DND-41 (cell line): ENCODE measurements at regions not wholly inside any gene's neighbourhood (a gene's known extent, or its start where the extent isn't known, plus 50 kb on each side); places are given as distances from the start of the nearest gene placed in this dataset.

Source experiments
- ATAC-seq: fragments of 200-7000 bp; cut with Tn5 transposase; 3 replicates; pipeline ENCODE4 v1.9.1; 2021; ENCODE audit warnings: low read depth; ENCODE audit not compliant: insufficient read depth
- DNase-seq: peaks from one replicate; pipeline ENCODE4 v3.0.0-alpha.2; 2020
- H2AFZ ChIP-seq: 2 replicates; pipeline ENCODE4 v1.6.0; 2012; ENCODE audit warnings: low read depth, low read length
- H3K27ac ChIP-seq: 2 replicates; pipeline ENCODE4 v1.5.1; 2012; ENCODE audit warnings: low read length, inconsistent platforms
- H3K27me3 ChIP-seq: fragments of 200-600 bp; sonication (generic); 2 replicates; pipeline ENCODE4 v1.6.0; 2012; ENCODE audit warnings: low read length, mild to moderate bottlenecking, inconsistent platforms; ENCODE audit not compliant: insufficient read depth, poor library complexity
- H3K36me3 ChIP-seq: 2 replicates; pipeline ENCODE4 v1.5.1; 2012; ENCODE audit warnings: low read length, inconsistent platforms; ENCODE audit not compliant: insufficient read depth
- H3K4me1 ChIP-seq: 2 replicates; pipeline ENCODE4 v1.5.1; 2012; ENCODE audit warnings: mild to moderate bottlenecking, low read length; ENCODE audit not compliant: insufficient read depth
- H3K4me2 ChIP-seq: 2 replicates; pipeline ENCODE4 v1.6.0; 2012; ENCODE audit warnings: mild to moderate bottlenecking, moderate library complexity, low read length, inconsistent platforms; ENCODE audit not compliant: insufficient read depth
- H3K4me3 ChIP-seq, 2 experiments: fragments of 200-600 bp in 1 of 2; shearing (Covaris generic) in 1 of 2; 2 replicates each; pipeline ENCODE4 v1.5.1; 2012 to 2016; ENCODE audit warnings: inconsistent platforms in 2 of 2, low read length in 2 of 2, mild to moderate bottlenecking in 2 of 2, low read depth in 1 of 2, moderate library complexity in 1 of 2
- H3K79me2 ChIP-seq: 2 replicates; pipeline ENCODE4 v1.6.0; 2012; ENCODE audit warnings: low read length, inconsistent platforms; ENCODE audit not compliant: insufficient read depth
- H3K9ac ChIP-seq: 2 replicates; pipeline ENCODE4 v1.6.0; 2012; ENCODE audit warnings: low read depth, mild to moderate bottlenecking, inconsistent platforms, low read length, moderate library complexity
- H3K9me3 ChIP-seq: 2 replicates; pipeline ENCODE4 v1.5.1; 2012; ENCODE audit warnings: low read length, moderate library complexity, mild to moderate bottlenecking, inconsistent platforms; ENCODE audit not compliant: insufficient read depth, severe bottlenecking
- H4K20me1 ChIP-seq: 2 replicates; pipeline ENCODE4 v1.6.0; 2012; ENCODE audit warnings: low read length; ENCODE audit not compliant: insufficient read depth
- EZH2 ChIP-seq: IDR thresholded peaks from 3 replicates; pipeline ENCODE4 v1.6.1; 2012; ENCODE audit warnings: borderline replicate concordance, low read depth, mild to moderate bottlenecking, moderate library complexity, low read length, inconsistent platforms; ENCODE audit not compliant: severe bottlenecking
- TF ChIP-seq, protein P1 (sequence below): IDR thresholded peaks from 2 replicates; pipeline ENCODE4 v1.5.1; 2012; ENCODE audit warnings: borderline replicate concordance, low read length, moderate library complexity, mild to moderate bottlenecking; ENCODE audit not compliant: poor library complexity, severe bottlenecking; ENCODE audit errors: extremely low read depth

- no peaks in the 10 kb centered on the region for H3K79me2 ChIP-seq
- H3K4me2 ChIP-seq = no peak overlapping the region
- no peaks in the 10 kb centered on the region for H3K4me1 ChIP-seq
- H2AFZ ChIP-seq = no peak overlapping the region
- no peak overlapping the region for H3K4me3 ChIP-seq
- no peak overlapping the region for H3K27ac ChIP-seq
- H3K9me3 ChIP-seq = no peaks in the 10 kb centered on the region
- no peaks in the 10 kb centered on the region for H3K36me3 ChIP-seq
- no peak for ATAC-seq
- no peak overlapping the region for H3K9ac ChIP-seq
- DNase-seq = no peak
- TF ChIP-seq, protein P1, sequence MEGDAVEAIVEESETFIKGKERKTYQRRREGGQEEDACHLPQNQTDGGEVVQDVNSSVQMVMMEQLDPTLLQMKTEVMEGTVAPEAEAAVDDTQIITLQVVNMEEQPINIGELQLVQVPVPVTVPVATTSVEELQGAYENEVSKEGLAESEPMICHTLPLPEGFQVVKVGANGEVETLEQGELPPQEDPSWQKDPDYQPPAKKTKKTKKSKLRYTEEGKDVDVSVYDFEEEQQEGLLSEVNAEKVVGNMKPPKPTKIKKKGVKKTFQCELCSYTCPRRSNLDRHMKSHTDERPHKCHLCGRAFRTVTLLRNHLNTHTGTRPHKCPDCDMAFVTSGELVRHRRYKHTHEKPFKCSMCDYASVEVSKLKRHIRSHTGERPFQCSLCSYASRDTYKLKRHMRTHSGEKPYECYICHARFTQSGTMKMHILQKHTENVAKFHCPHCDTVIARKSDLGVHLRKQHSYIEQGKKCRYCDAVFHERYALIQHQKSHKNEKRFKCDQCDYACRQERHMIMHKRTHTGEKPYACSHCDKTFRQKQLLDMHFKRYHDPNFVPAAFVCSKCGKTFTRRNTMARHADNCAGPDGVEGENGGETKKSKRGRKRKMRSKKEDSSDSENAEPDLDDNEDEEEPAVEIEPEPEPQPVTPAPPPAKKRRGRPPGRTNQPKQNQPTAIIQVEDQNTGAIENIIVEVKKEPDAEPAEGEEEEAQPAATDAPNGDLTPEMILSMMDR = no peak
- TF ChIP-seq EZH2 = no peak
- H4K20me1 ChIP-seq = no peaks in the 10 kb centered on the region
- peaks cover 2% of the 10 kb centered on the region for H3K27me3 ChIP-seq
These were observed 85.5 kb downstream of the APIP start for GRCh38 chr11:34830648-34831047.

DNA sequence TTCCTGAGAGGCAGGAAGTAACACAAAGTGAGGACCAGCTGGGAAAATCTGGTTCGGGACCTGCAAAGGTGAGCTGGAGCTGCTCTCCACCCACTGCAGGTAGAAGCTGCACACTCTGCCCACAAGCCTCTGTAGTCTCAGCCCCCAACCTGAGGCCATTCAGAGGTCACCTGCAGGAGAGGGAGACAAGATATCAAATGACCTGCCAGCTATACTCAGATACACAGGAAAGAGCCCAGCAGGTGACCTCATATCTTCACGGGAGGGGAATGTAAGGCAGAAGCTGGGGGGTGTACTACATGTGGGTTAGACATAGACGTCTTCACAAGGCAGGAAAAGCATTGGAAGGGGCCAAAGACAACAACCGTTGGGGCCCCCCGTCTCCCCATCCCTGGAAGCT lies 86.1 kb downstream of the APIP start:
- Histone ChIP-seq H3K79me2 (no peaks in the 10 kb centered on the region), H3K27ac (no peak overlapping the region), H3K4me1 (no peaks in the 10 kb centered on the region), H3K4me2 (no peak overlapping the region), H4K20me1 (no peaks in the 10 kb centered on the region), H3K36me3 (no peaks in the 10 kb centered on the region), H3K9me3 (no peaks in the 10 kb centered on the region), H2AFZ (no peak overlapping the region), H3K9ac (no peak overlapping the region), H3K27me3 (peaks cover 2% of the 10 kb centered on the region), H3K4me3 (no peak overlapping the region)
- no peak for TF ChIP-seq EZH2
- TF ChIP-seq, protein P1 = no peak
- no peak for ATAC-seq
- no peak for DNase-seq

DNA sequence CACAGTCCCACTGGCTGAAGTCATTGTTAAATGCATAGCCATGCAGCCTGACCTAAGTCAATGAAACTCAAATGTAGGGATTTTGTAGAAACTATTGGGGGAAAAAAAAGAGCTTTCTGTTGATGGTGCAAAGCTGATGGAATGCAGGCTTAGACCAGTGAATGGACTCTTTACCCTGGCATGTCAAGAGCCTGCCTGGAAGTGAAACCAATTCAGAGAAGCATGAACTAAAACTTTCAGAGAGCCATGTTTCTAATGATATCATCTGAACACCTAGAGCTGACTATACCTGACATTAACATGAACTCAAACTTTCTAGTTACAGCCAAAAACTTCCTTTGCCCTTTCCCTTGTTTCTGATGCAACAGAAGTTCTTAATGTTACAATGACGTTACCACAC lies 89.0 kb downstream of the APIP start:
- Histone ChIP-seq H3K9ac (no peak overlapping the region), H4K20me1 (no peaks in the 10 kb centered on the region), H3K36me3 (no peaks in the 10 kb centered on the region), H3K27ac (no peak overlapping the region), H3K4me3 (no peak overlapping the region), H3K4me2 (no peak overlapping the region), H3K27me3 (peaks cover 15% of the 10 kb centered on the region), H2AFZ (no peak overlapping the region), H3K9me3 (no peaks in the 10 kb centered on the region), H3K79me2 (no peaks in the 10 kb centered on the region), H3K4me1 (no peaks in the 10 kb centered on the region)
- TF ChIP-seq, protein P1 = no peak
- TF ChIP-seq EZH2 = no peak
- ATAC-seq = no peak
- DNase-seq = no peak

DNA sequence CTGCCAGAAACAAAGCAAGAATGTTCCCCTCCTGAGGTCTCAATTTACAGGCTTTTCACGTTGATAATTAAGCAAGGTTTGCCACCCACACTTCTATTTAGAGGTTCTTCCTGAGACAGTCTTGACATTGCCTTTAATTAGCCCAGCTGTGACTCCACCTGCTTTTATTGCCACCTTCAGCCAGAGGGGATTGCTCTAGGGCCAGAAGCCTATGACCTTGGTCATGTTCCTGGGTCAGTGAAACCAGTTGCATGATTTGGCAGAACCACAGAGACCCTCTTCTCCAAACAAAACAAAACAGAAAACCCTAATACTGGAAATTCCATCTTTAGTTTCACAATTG lies 89.8 kb downstream of the APIP start:
- Histone ChIP-seq H3K4me3 (no peak overlapping the region), H4K20me1 (no peaks in the 10 kb centered on the region), H3K4me1 (no peaks in the 10 kb centered on the region), H3K27me3 (peaks cover 15% of the 10 kb centered on the region), H3K4me2 (no peak overlapping the region), H2AFZ (no peak overlapping the region), H3K9me3 (no peaks in the 10 kb centered on the region), H3K79me2 (no peaks in the 10 kb centered on the region), H3K27ac (no peak overlapping the region), H3K9ac (no peak overlapping the region), H3K36me3 (no peaks in the 10 kb centered on the region)
- ATAC-seq (no peak), DNase-seq (no peak)
- TF ChIP-seq, protein P1 = no peak
- TF ChIP-seq EZH2 = no peak
